Peyer's patch (tissue), 4 donors: ENCODE measurements at regions not wholly inside any gene's neighbourhood (a gene's known extent, or its start where the extent isn't known, plus 50 kb on each side); places are given as distances from the start of the nearest gene placed in this dataset.
A peak's percentile ranks its signal among the peaks of the same experiment; 100 is the strongest.

Source experiments
- DNase-seq, 3 donors: peaks; one replicate each; pipeline ENCODE4 v3.0.0-alpha.2; 2017 to 2019
- H3K27ac ChIP-seq, 4 donors: fragments of 200-600 bp; sonication (generic); one replicate each; pipeline ENCODE4 v1.5.1; 2016 to 2019
- H3K27me3 ChIP-seq, 2 donors: fragments of 200-600 bp; sonication (generic); one replicate each; pipeline ENCODE4 v1.5.1; 2019
- H3K36me3 ChIP-seq, 3 donors: fragments of 200-600 bp; sonication (generic); one replicate each; pipeline ENCODE4 v1.5.1; 2016 to 2019
- H3K4me1 ChIP-seq, 4 donors: fragments of 200-600 bp; sonication (generic); one replicate each; pipeline ENCODE4 v1.5.1; 2016 to 2019
- H3K4me3 ChIP-seq, 4 donors: fragments of 200-600 bp; sonication (generic); 1 replicate in 3 of 4; 2 replicates in 1 of 4; pipeline ENCODE4 v1.5.1; 2016 to 2019; ENCODE audit warnings: mild to moderate bottlenecking in 1 of 4
- H3K9me3 ChIP-seq, 4 donors: fragments of 200-600 bp; sonication (generic); one replicate each; pipeline ENCODE4 v1.5.1; 2016 to 2019; ENCODE audit warnings: mild to moderate bottlenecking in 1 of 4
- CTCF ChIP-seq, 6 experiments: fragments of 450-650 bp in 4 of 6; fragments of 200-600 bp in 2 of 6; sonication (generic) in 1 of 6; IDR thresholded peaks; one replicate each; pipeline ENCODE4 v1.5.1; 2017 to 2019; ENCODE audit warnings: antibody characterized with exemption in 6 of 6, mild to moderate bottlenecking in 3 of 6, moderate library complexity in 1 of 6
- POLR2A ChIP-seq, 2 donors: fragments of 450-650 bp; IDR thresholded peaks; one replicate each; pipeline ENCODE4 v1.5.1; 2017; ENCODE audit warnings: antibody characterized with exemption in 2 of 2, mild to moderate bottlenecking in 2 of 2, moderate library complexity in 2 of 2

GRCh38 chr3:159818399-159818798 is 170.2 kb upstream of the IL12A start:
- H3K4me3 ChIP-seq: no peak overlapping the region
- peak overlapping the region in 1 of 4 donors; percentile 7 for H3K27ac ChIP-seq
- peaks cover 0 to 24% (median 0%) of the 10 kb centered on the region in 4 donors for H3K4me1 ChIP-seq
- no peaks in the 10 kb centered on the region for H3K9me3 ChIP-seq
- H3K36me3 ChIP-seq: no peaks in the 10 kb centered on the region
- DNase-seq: peak in 1 of 3 donors; percentile 60
- no peak for TF ChIP-seq CTCF (IDR thresholded peaks at IDR 0.05)
- TF ChIP-seq POLR2A (IDR thresholded peaks at IDR 0.05): no peak
- H3K27me3 ChIP-seq: no peaks in the 10 kb centered on the region

DNA sequence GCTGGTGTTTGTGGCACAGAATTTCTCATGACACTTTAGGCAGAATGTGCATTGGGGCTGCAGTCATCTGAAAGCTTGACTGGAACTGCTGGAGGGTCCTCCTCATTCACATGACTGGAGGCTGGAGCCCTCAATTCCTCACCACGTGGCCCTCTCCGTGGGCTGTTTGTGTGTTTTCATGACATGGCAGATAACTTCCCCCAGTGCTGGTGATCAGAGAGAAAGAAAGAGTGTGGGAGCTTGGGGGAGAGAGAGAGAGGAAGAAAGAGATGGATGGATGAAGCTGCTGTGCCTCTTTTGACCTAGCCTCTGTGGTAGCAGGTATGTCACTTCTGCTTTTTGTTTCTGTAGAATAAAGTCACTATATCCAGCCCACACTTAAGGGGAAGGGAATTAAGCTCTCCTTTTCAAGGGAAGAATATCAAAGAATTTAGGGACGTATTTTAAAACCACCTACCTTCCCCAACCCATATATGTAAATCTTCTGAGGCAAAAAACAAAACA is 169.6 kb upstream of the IL12A start:
- Histone ChIP-seq H3K4me1 (peaks cover 0 to 21% (median 0%) of the 10 kb centered on the region in 4 donors), H3K9me3 (no peaks in the 10 kb centered on the region), H3K36me3 (no peaks in the 10 kb centered on the region), H3K27me3 (no peaks in the 10 kb centered on the region), H3K27ac (no peak overlapping the region), H3K4me3 (no peak overlapping the region)
- TF ChIP-seq CTCF (IDR thresholded peaks at IDR 0.05) (no peak), POLR2A (IDR thresholded peaks at IDR 0.05) (no peak)
- no peak for DNase-seq

- Histone ChIP-seq H3K27ac (no peak overlapping the region), H3K27me3 (no peaks in the 10 kb centered on the region), H3K9me3 (no peaks in the 10 kb centered on the region), H3K4me3 (no peak overlapping the region), H3K36me3 (no peaks in the 10 kb centered on the region), H3K4me1 (peaks cover 0 to 22% (median 0%) of the 10 kb centered on the region in 4 donors)
- TF ChIP-seq POLR2A (IDR thresholded peaks at IDR 0.05) (no peak), CTCF (IDR thresholded peaks at IDR 0.05) (no peak)
- DNase-seq: no peak
Measured at GRCh38 chr3:159819676-159820075, 169.0 kb upstream of the IL12A start.

- H3K9me3 ChIP-seq: no peaks in the 10 kb centered on the region
- H3K4me1 ChIP-seq: peaks cover 0 to 28% (median 0%) of the 10 kb centered on the region in 4 donors
- TF ChIP-seq CTCF (IDR thresholded peaks at IDR 0.05): no peak
- TF ChIP-seq POLR2A (IDR thresholded peaks at IDR 0.05): no peak
Measured at GRCh38 chr3:159821110-159821509, 167.5 kb upstream of the IL12A start.

DNA sequence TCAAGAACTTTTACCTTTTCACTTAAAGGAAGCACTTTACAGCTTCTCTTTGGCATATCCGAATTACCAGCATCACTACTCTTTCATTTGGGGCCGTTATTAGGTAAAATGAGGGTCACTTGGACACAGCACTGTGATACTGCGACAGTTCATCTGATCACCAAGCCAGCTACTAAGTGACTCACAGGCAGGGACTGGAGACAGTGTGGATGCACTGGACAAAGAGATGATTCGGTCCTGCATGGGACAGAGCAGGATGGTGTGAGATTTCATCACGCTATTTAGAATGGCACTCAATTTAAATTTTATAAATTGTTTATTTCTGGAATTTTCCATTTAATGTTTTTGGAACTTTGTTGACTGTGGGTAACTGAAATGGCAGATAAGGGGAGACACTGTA is 166.9 kb upstream of the IL12A start:
- H3K4me1 ChIP-seq: peaks cover 0 to 28% (median 0%) of the 10 kb centered on the region in 4 donors
- no peak overlapping the region for H3K4me3 ChIP-seq
- no peaks in the 10 kb centered on the region for H3K27me3 ChIP-seq
- no peak for TF ChIP-seq CTCF (IDR thresholded peaks at IDR 0.05)
- TF ChIP-seq POLR2A (IDR thresholded peaks at IDR 0.05): no peak
- no peak overlapping the region for H3K27ac ChIP-seq
- H3K36me3 ChIP-seq: no peaks in the 10 kb centered on the region
- no peak for DNase-seq
- H3K9me3 ChIP-seq: no peaks in the 10 kb centered on the region

More at GRCh38 chr3:159821110-159821509, 167.5 kb upstream of the IL12A start:
- H3K27me3 ChIP-seq: no peaks in the 10 kb centered on the region
- H3K27ac ChIP-seq: no peak overlapping the region
- no peak for DNase-seq
- no peaks in the 10 kb centered on the region for H3K36me3 ChIP-seq
- no peak overlapping the region for H3K4me3 ChIP-seq

- Histone ChIP-seq H3K27me3 (no peaks in the 10 kb centered on the region), H3K4me1 (peaks cover 0 to 21% (median 0%) of the 10 kb centered on the region in 4 donors), H3K9me3 (no peaks in the 10 kb centered on the region), H3K4me3 (no peak overlapping the region), H3K27ac (peak overlapping the region in 2 of 4 donors; percentile 54 to 55), H3K36me3 (no peaks in the 10 kb centered on the region)
- TF ChIP-seq POLR2A (IDR thresholded peaks at IDR 0.05): no peak
- DNase-seq: no peak
Measured at GRCh38 chr3:159823780-159824179, 164.9 kb upstream of the IL12A start.
